Erythroblast (primary cell): ENCODE measurements at regions not wholly inside any gene's neighbourhood (a gene's known extent, or its start where the extent isn't known, plus 50 kb on each side); places are given as distances from the start of the nearest gene placed in this dataset.

Experiments
- GATA1 ChIP-seq: IDR thresholded peaks from 2 replicates; pipeline ENCODE4 v1.6.1; 2011; ENCODE audit warnings: low read depth, mild to moderate bottlenecking, control low read depth, low read length, moderate library complexity
- POLR2A ChIP-seq: IDR thresholded peaks from 2 replicates; pipeline ENCODE4 v1.6.1; 2011; ENCODE audit warnings: mild to moderate bottlenecking, low read length

- TF ChIP-seq POLR2A (no peak), GATA1 (no peak)
Measured at GRCh38 chr9:88811511-88811910, 179.8 kb upstream of the S1PR3 start.
